ENCODE measurements at regions not wholly inside any gene's neighbourhood (a gene's known extent, or its start where the extent isn't known, plus 50 kb on each side); places are given as distances from the start of the nearest gene placed in this dataset.

GRCh38 chr2:43107679-43108078 is 118.7 kb downstream of the ZFP36L2 start:
- no peak for DNase-seq (ENCODE audit: low read depth in 2 of 2)

GRCh38 chr2:43106559-43107527 is 119.6 kb downstream of the ZFP36L2 start:
- DNase-seq (ENCODE audit: low read depth in 2 of 2) = no peak

- DNase-seq (ENCODE audit: low read depth in 2 of 2) = no peak
Measured at GRCh38 chr2:43105586-43106558, 120.5 kb downstream of the ZFP36L2 start.

- DNase-seq (ENCODE audit: low read depth in 2 of 2) = no peak
Measured at GRCh38 chr2:43104763-43105162, 121.6 kb downstream of the ZFP36L2 start.

- no peak for DNase-seq (ENCODE audit: low read depth in 2 of 2)
Measured at GRCh38 chr2:43104106-43104505, 122.3 kb downstream of the ZFP36L2 start.

- DNase-seq (ENCODE audit: low read depth in 2 of 2) = no peak
Measured at GRCh38 chr2:43103093-43103404, 123.4 kb downstream of the ZFP36L2 start.

- no peak for DNase-seq (ENCODE audit: low read depth in 2 of 2)
Measured at GRCh38 chr2:43102366-43103092, 123.9 kb downstream of the ZFP36L2 start.

GRCh38 chr2:43101751-43102150 is 124.7 kb downstream of the ZFP36L2 start:
- no peak for DNase-seq (ENCODE audit: low read depth in 2 of 2)

- DNase-seq (ENCODE audit: low read depth in 2 of 2) = no peak
Measured at GRCh38 chr2:43100883-43101662, 125.3 kb downstream of the ZFP36L2 start.

GRCh38 chr2:43100362-43100882 is 126.0 kb downstream of the ZFP36L2 start:
- DNase-seq (ENCODE audit: low read depth in 2 of 2) = no peak

- DNase-seq (ENCODE audit: low read depth in 2 of 2) = no peak
Measured at GRCh38 chr2:43099797-43100196, 126.6 kb downstream of the ZFP36L2 start.

GRCh38 chr2:43098539-43098938 is 127.9 kb downstream of the ZFP36L2 start:
- no peak for DNase-seq (ENCODE audit: low read depth in 2 of 2)

- DNase-seq (ENCODE audit: low read depth in 2 of 2) = no peak
Measured at GRCh38 chr2:43097644-43098408, 128.6 kb downstream of the ZFP36L2 start.

GRCh38 chr2:43095533-43096295 is 130.7 kb downstream of the ZFP36L2 start:
- DNase-seq (ENCODE audit: low read depth in 2 of 2) = no peak

GRCh38 chr2:43092520-43093179 is 133.8 kb downstream of the ZFP36L2 start:
- no peak for DNase-seq (ENCODE audit: low read depth in 2 of 2)

- DNase-seq (ENCODE audit: low read depth in 2 of 2) = no peak
Measured at GRCh38 chr2:43090317-43090716, 136.1 kb downstream of the ZFP36L2 start.

- no peak for DNase-seq (ENCODE audit: low read depth in 2 of 2)
Measured at GRCh38 chr2:43088143-43089073, 138.0 kb downstream of the ZFP36L2 start.

- no peak for DNase-seq (ENCODE audit: low read depth in 2 of 2)
Measured at GRCh38 chr2:43087413-43087812, 139.0 kb downstream of the ZFP36L2 start.
